ENCODE measurements at regions not wholly inside any gene's neighbourhood (a gene's known extent, or its start where the extent isn't known, plus 50 kb on each side); places are given as distances from the start of the nearest gene placed in this dataset.

DNA sequence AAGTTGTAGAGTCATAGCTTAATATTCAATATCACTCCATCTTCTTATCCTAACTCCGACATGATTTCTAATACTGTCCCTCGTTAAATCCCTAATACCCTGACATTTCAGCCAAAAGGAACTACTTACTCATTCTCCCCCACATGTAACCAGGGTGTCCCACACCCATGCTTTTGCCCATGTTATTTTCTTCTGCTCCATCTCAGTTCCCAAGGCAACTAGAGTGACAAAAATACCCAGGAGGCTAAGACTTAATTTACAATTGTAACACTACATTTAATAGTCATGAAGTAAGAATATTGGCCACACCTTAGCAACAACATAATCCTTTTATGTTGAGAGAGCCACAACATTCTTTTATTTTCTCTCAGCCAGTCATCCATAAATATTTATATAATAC lies 248.5 kb upstream of the TGFBR2 start:
- Histone ChIP-seq H3K4me3 (no peak overlapping the region), H3K36me3 (no peaks in the 10 kb centered on the region), H3K27me3 (no peaks in the 10 kb centered on the region), H3K4me1 (peaks cover 0 to 19% (median 8%) of the 10 kb centered on the region in 4 donors), H3K27ac (no peak overlapping the region), H3K9me3 (no peaks in the 10 kb centered on the region)
- TF ChIP-seq POLR2A (IDR thresholded peaks at IDR 0.05), result no peak
- TF ChIP-seq, protein P1, sequence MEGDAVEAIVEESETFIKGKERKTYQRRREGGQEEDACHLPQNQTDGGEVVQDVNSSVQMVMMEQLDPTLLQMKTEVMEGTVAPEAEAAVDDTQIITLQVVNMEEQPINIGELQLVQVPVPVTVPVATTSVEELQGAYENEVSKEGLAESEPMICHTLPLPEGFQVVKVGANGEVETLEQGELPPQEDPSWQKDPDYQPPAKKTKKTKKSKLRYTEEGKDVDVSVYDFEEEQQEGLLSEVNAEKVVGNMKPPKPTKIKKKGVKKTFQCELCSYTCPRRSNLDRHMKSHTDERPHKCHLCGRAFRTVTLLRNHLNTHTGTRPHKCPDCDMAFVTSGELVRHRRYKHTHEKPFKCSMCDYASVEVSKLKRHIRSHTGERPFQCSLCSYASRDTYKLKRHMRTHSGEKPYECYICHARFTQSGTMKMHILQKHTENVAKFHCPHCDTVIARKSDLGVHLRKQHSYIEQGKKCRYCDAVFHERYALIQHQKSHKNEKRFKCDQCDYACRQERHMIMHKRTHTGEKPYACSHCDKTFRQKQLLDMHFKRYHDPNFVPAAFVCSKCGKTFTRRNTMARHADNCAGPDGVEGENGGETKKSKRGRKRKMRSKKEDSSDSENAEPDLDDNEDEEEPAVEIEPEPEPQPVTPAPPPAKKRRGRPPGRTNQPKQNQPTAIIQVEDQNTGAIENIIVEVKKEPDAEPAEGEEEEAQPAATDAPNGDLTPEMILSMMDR (IDR thresholded peaks at IDR 0.05), result no peak
- no peak for DNase-seq

DNA sequence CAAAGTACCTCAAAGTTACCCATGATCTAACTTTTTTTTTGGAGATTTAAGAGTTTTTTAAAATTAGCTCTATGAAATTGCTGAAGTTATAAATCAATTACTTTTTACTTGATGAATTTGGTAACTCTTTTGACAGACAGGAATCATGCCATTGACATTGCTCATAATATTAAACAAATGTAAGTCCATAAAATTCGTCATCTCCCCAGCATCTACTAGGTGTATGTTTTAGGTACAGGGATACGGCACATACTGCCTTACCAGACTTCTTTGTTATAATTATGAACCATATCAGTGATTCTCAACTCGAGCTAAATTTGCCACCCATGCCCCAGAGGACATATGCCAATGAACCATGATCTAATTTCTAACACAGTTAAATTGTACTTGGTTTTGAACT lies 247.5 kb upstream of the TGFBR2 start:
- no peak overlapping the region for H3K27ac ChIP-seq
- DNase-seq, result no peak
- H3K4me1 ChIP-seq, result peaks cover 0 to 19% (median 8%) of the 10 kb centered on the region in 4 donors
- no peaks in the 10 kb centered on the region for H3K9me3 ChIP-seq
- no peaks in the 10 kb centered on the region for H3K27me3 ChIP-seq
- H3K36me3 ChIP-seq, result no peaks in the 10 kb centered on the region
- TF ChIP-seq POLR2A (IDR thresholded peaks at IDR 0.05), result no peak
- H3K4me3 ChIP-seq, result no peak overlapping the region

DNA sequence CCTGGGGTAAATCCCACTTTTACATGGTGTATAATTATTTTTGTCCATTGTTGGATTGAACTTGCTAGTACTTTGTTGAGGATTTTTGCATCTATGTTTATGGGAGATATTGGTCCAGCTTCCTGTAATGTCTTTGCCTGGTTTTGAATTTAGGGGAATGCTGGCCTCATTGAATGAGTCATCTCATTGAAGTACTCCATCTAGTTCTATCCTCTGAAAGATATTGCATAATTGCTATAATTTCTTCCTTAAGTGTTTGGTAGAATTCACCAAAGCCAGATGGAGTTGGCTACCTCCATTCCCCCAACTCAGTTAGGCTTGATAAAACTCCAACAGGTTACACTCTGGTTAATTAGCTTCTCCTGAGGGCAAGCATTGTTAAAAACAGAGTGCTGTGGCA lies 237.4 kb upstream of the TGFBR2 start:
- H3K27ac ChIP-seq, result no peak overlapping the region
- no peak overlapping the region for H3K4me3 ChIP-seq
- DNase-seq, result no peak
- TF ChIP-seq, protein P1 (IDR thresholded peaks at IDR 0.05), result no peak
- no peak for TF ChIP-seq POLR2A (IDR thresholded peaks at IDR 0.05)
- H3K4me1 ChIP-seq, result no peaks in the 10 kb centered on the region
- H3K36me3 ChIP-seq, result no peaks in the 10 kb centered on the region
- H3K27me3 ChIP-seq, result no peaks in the 10 kb centered on the region
- no peaks in the 10 kb centered on the region for H3K9me3 ChIP-seq

DNA sequence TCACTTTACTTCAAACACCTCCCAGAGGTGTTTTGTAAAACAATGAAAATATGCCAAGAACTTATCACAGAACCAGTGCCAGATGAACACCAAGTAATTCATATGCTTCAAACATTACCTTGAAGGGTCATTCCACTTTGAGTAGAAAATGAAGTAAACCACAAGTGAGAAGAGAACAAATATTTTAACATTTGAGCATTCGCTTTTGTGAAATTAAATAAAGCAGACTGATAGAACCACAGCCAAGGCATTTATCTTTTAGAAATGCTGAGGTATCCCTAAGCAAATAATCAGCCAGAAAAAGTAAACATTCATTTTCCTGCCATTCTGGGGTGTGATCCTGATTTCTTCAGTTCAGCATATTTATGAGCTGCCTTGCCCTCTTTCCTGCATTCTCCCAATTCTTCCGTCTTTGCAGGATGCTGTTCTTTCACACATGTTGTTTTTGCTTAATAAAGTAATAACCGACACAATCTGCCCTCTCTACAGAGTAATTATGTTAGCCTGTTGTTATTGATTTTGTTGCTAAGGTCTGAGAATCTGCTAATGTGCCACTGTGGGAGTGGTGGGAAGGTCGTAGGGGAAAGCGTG lies 235.6 kb upstream of the TGFBR2 start:
- Histone ChIP-seq H3K27ac (no peak overlapping the region), H3K9me3 (no peaks in the 10 kb centered on the region), H3K36me3 (no peaks in the 10 kb centered on the region), H3K4me1 (no peaks in the 10 kb centered on the region), H3K27me3 (no peaks in the 10 kb centered on the region), H3K4me3 (no peak overlapping the region)
- TF ChIP-seq, protein P1 (IDR thresholded peaks at IDR 0.05), result no peak
- TF ChIP-seq POLR2A (IDR thresholded peaks at IDR 0.05), result no peak
- DNase-seq, result no peak

DNA sequence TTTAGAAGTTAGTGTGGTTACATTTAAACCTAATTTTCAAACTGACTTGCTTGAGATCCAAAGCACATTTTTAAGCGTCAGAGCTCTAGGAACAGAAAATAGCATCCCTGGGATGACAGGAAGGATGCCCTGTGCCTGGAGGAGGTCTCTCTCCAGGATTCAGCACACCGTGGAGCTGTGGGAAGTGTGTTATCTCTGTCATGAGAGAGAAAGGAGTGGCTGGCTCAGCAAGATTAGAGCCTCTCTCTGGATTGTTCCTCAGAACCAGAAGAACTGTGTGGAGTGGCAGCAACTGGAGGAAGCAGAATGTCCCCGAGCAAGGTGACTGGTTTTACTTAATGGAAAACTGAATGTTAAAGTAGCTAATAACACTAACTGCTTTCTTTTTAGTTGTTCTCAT lies 233.6 kb upstream of the TGFBR2 start:
- no peak overlapping the region for H3K4me3 ChIP-seq
- TF ChIP-seq, protein P1 (IDR thresholded peaks at IDR 0.05), result no peak
- TF ChIP-seq POLR2A (IDR thresholded peaks at IDR 0.05), result no peak
- H3K9me3 ChIP-seq, result no peaks in the 10 kb centered on the region
- no peaks in the 10 kb centered on the region for H3K27me3 ChIP-seq
- H3K27ac ChIP-seq, result no peak overlapping the region
- H3K4me1 ChIP-seq, result no peaks in the 10 kb centered on the region
- DNase-seq, result no peak
- no peaks in the 10 kb centered on the region for H3K36me3 ChIP-seq

DNA sequence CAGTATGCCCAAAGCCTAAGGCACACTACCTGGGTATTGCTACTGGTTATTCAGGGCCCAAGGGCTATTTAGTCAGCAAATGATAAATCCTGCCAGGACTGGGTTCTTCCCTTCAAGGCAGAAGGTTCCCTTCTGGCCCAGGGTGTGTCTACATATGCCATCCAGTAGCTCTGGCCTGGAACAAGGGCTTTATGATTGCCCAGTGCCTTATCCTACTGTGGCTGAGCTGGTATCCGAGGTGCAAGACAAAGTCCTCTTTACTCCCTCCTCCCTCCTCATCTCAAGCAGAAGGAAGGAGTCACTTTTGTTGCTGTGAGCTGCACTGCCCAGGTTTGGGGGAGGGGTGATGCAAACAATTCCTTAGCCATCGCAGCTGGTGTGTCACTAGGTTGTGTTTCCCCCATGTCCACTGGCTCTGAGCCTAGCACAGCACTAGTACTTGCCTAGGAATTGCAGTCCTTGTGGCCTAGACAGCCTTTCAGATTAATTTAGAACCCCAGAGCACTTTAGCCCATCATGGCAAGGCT lies 221.8 kb upstream of the TGFBR2 start:
- no peak for DNase-seq
- TF ChIP-seq, protein P1 (IDR thresholded peaks at IDR 0.05), result no peak
- TF ChIP-seq POLR2A (IDR thresholded peaks at IDR 0.05), result no peak
- no peak overlapping the region for H3K4me3 ChIP-seq

More for the DNA sequence above, 221.8 kb upstream of the TGFBR2 start:
- H3K4me1 ChIP-seq, result no peaks in the 10 kb centered on the region
- H3K27me3 ChIP-seq, result no peaks in the 10 kb centered on the region
- no peaks in the 10 kb centered on the region for H3K9me3 ChIP-seq
- no peaks in the 10 kb centered on the region for H3K36me3 ChIP-seq
- H3K27ac ChIP-seq, result no peak overlapping the region

Data from Peyer's patch (tissue), 4 donors.